Mesendoderm (in vitro differentiated cells): ENCODE measurements at regions not wholly inside any gene's neighbourhood (a gene's known extent, or its start where the extent isn't known, plus 50 kb on each side); places are given as distances from the start of the nearest gene placed in this dataset.

ENCODE experiments used
- DNase-seq: peaks from one replicate; pipeline ENCODE4 v3.0.0; 2013
- H2AK5ac ChIP-seq: 2 replicates; pipeline ENCODE4 v1.6.1; 2013; ENCODE audit warnings: low read length, inconsistent platforms
- H2BK120ac ChIP-seq: 2 replicates; pipeline ENCODE4 v1.6.1; 2013; ENCODE audit warnings: low read depth, mild to moderate bottlenecking, low read length, moderate library complexity, mixed read lengths
- H2BK15ac ChIP-seq: replicated peaks from 2 replicates; pipeline ENCODE4 v1.6.1; 2013; ENCODE audit warnings: low read depth, mild to moderate bottlenecking, moderate library complexity
- H2BK5ac ChIP-seq: 2 replicates; pipeline ENCODE4 v1.6.1; 2013; ENCODE audit warnings: low read length, inconsistent platforms
- H3K18ac ChIP-seq: 2 replicates; pipeline ENCODE4 v1.6.1; 2013; ENCODE audit warnings: mild to moderate bottlenecking, low read length, mixed read lengths
- H3K23ac ChIP-seq: one replicate; pipeline ENCODE4 v1.6.1; 2013; ENCODE audit warnings: low read length
- H3K27ac ChIP-seq: 2 replicates; pipeline ENCODE4 v1.5.1; 2013; ENCODE audit warnings: low read depth, mild to moderate bottlenecking, inconsistent platforms, low read length, moderate library complexity
- H3K27me3 ChIP-seq: 2 replicates; pipeline ENCODE4 v1.6.1; 2013; ENCODE audit warnings: low read length, control low read depth, mild to moderate bottlenecking, inconsistent platforms; ENCODE audit not compliant: insufficient read depth, poor library complexity
- H3K36me3 ChIP-seq: 2 replicates; pipeline ENCODE4 v1.6.1; 2013; ENCODE audit warnings: low read length, inconsistent platforms; ENCODE audit not compliant: control insufficient read depth, insufficient read depth
- H3K4ac ChIP-seq: one replicate; pipeline ENCODE4 v1.6.1; 2013; ENCODE audit warnings: low read depth, mild to moderate bottlenecking, low read length, moderate library complexity
- H3K4me1 ChIP-seq: 2 replicates; pipeline ENCODE4 v1.6.1; 2013; ENCODE audit warnings: low read depth, low read length, inconsistent platforms; ENCODE audit not compliant: control insufficient read depth
- H3K4me2 ChIP-seq: 2 replicates; pipeline ENCODE4 v1.6.1; 2013; ENCODE audit warnings: low read length
- H3K4me3 ChIP-seq: 2 replicates; pipeline ENCODE4 v1.5.1; 2013; ENCODE audit warnings: mild to moderate bottlenecking, low read length
- H3K56ac ChIP-seq: one replicate; pipeline ENCODE4 v1.6.1; 2013; ENCODE audit warnings: low read length
- H3K79me1 ChIP-seq: 2 replicates; pipeline ENCODE4 v1.6.1; 2013; ENCODE audit warnings: low read length, inconsistent platforms
- H3K79me2 ChIP-seq: 2 replicates; pipeline ENCODE4 v1.6.1; 2013; ENCODE audit warnings: mild to moderate bottlenecking, low read length; ENCODE audit not compliant: control insufficient read depth, insufficient read depth
- H3K9ac ChIP-seq: 2 replicates; pipeline ENCODE4 v1.6.1; 2013; ENCODE audit warnings: low read length, inconsistent platforms
- H4K5ac ChIP-seq: one replicate; pipeline ENCODE4 v1.6.1; 2013; ENCODE audit warnings: low read length
- H4K8ac ChIP-seq: one replicate; pipeline ENCODE4 v1.6.1; 2013; ENCODE audit warnings: low read depth, mild to moderate bottlenecking, control low read depth, low read length, moderate library complexity
- WGBS: extraction: QIAGEN DNeasy Blood & Tissue Kit; methylation state at CpG from one replicate; pipeline ENCODE4 v1.1.7; 2013; ENCODE audit warnings: low lambda C conversion rate, missing lambda C conversion rate; ENCODE audit not compliant: insufficient coverage; ENCODE audit errors: extremely low coverage; 5-methylcytosine and 5-hydroxymethylcytosine counted together

DNA sequence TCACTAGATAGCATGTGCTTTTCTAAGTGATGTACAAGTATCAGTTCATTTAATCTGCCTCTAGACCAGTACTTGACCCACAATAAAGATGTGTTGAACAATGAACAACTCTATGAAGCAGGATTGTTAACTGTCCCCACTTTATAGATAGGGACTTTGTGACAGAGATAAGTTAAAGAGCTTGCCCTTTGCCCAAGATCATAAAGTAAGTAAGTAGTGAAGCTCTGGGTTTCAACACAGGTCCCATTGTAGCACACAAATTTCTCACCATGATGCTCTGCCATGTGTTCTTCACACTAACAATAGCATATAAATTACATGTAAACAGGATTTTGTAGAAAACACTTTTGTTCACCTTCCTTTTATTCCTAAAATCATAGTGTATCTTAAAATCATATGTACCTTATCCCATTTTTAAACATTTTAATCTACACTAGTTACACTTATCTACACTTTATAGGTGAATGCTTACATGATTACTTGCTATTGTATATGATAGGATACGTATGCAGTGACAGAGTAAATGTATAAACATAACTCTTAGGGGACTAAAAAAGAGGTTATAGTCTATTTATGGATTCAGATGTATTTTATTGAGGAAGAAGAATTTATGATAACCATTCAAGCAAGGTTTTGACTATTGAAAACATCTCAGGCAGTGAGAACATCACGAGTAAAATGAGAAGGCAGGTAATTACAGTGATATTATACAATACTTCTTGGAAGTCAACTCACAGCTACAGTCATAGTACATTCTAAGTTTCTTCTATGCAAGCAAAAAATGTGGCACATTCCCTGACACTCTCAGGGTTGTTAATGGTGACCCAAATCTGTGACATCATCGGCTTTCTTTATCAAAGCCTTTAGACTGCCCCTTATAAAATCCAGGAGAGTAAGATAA lies 2275.1 kb downstream of the PCDH7 start:
- no peak overlapping the region for H2BK5ac ChIP-seq
- no peaks in the 10 kb centered on the region for H3K79me1 ChIP-seq
- H3K4me2 ChIP-seq = no peak overlapping the region
- no peak for DNase-seq
- no peaks in the 10 kb centered on the region for H3K36me3 ChIP-seq
- H3K4me3 ChIP-seq = no peak overlapping the region
- no peak overlapping the region for H4K5ac ChIP-seq
- H3K9ac ChIP-seq = no peak overlapping the region
- H2BK15ac ChIP-seq = no peak overlapping the region
- H3K27ac ChIP-seq = no peak overlapping the region
- H3K18ac ChIP-seq = no peak overlapping the region
- H3K23ac ChIP-seq = no peak overlapping the region
- WGBS = no CpG with 5 or more reads among the region's 3 CpGs
- no peaks in the 10 kb centered on the region for H3K79me2 ChIP-seq
- no peak overlapping the region for H4K8ac ChIP-seq
- no peak overlapping the region for H3K56ac ChIP-seq
- H3K27me3 ChIP-seq = no peaks in the 10 kb centered on the region
- no peak overlapping the region for H2BK120ac ChIP-seq
- H3K4me1 ChIP-seq = no peaks in the 10 kb centered on the region
- no peak overlapping the region for H3K4ac ChIP-seq
- no peak overlapping the region for H2AK5ac ChIP-seq

DNA sequence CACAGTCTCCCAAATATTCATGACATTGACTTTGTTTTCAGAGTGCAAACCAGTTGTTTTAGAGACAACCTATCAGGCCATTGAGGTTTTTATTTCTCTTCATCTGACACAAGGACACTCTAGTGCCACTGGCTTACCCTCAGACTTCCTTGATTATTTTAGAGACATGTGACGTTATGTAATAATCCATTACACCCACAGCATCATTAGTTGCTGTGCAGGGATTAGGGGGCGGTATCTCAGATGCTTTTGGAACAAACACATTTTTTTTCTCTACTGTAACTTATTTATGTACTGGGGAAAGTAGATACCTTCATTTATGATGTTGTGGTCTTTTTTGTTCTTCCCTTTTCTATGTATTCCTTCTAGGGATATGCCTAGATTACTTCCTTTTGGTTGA lies 2293.1 kb downstream of the PCDH7 start:
- no CpG with 5 or more reads among the region's 2 CpGs for WGBS
- no peak overlapping the region for H4K8ac ChIP-seq
- no peak overlapping the region for H3K9ac ChIP-seq
- H3K36me3 ChIP-seq = no peaks in the 10 kb centered on the region
- DNase-seq = no peak
- no peak overlapping the region for H3K27ac ChIP-seq
- H3K56ac ChIP-seq = no peak overlapping the region
- no peak overlapping the region for H3K4me2 ChIP-seq
- no peak overlapping the region for H4K5ac ChIP-seq
- H3K18ac ChIP-seq = no peak overlapping the region
- H3K27me3 ChIP-seq = no peaks in the 10 kb centered on the region
- H3K4ac ChIP-seq = no peak overlapping the region
- no peak overlapping the region for H2BK5ac ChIP-seq
- no peak overlapping the region for H3K4me3 ChIP-seq
- H3K79me2 ChIP-seq = no peaks in the 10 kb centered on the region
- no peak overlapping the region for H2BK120ac ChIP-seq
- no peak overlapping the region for H2BK15ac ChIP-seq
- no peaks in the 10 kb centered on the region for H3K79me1 ChIP-seq
- no peaks in the 10 kb centered on the region for H3K4me1 ChIP-seq
- no peak overlapping the region for H2AK5ac ChIP-seq
- H3K23ac ChIP-seq = no peak overlapping the region

DNA sequence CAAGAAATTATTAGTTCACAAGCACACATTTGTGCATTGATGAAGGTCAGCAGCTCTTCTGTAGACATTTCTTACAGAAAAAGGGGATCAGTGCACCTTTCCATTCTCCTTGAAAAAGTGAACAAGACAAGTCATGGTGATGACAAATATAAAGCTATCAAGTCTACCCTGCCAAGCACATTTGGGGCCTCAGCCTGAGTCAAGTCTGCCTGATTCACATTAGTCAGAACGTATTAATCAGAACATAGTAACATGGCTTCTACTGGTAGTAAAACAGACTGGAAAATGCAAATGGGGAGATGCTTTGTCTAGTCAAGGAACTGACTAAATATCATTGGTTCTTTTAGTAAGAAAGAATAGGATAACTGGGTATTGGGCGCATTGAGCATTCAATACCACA lies 2305.1 kb downstream of the PCDH7 start:
- H3K36me3 ChIP-seq = no peaks in the 10 kb centered on the region
- H3K18ac ChIP-seq = no peak overlapping the region
- H2BK5ac ChIP-seq = no peak overlapping the region
- WGBS = no CpG with 5 or more reads among the region's 2 CpGs
- no peak overlapping the region for H3K4me3 ChIP-seq
- H2BK120ac ChIP-seq = no peak overlapping the region
- H2AK5ac ChIP-seq = no peak overlapping the region
- no peaks in the 10 kb centered on the region for H3K79me2 ChIP-seq
- H3K23ac ChIP-seq = no peak overlapping the region
- H2BK15ac ChIP-seq = no peak overlapping the region
- no peak overlapping the region for H4K5ac ChIP-seq
- H3K4me1 ChIP-seq = no peaks in the 10 kb centered on the region
- H3K27ac ChIP-seq = no peak overlapping the region
- H4K8ac ChIP-seq = no peak overlapping the region
- no peaks in the 10 kb centered on the region for H3K27me3 ChIP-seq
- no peaks in the 10 kb centered on the region for H3K79me1 ChIP-seq
- no peak overlapping the region for H3K56ac ChIP-seq
- no peak overlapping the region for H3K4ac ChIP-seq
- no peak for DNase-seq
- H3K4me2 ChIP-seq = no peak overlapping the region
- H3K9ac ChIP-seq = no peak overlapping the region

DNA sequence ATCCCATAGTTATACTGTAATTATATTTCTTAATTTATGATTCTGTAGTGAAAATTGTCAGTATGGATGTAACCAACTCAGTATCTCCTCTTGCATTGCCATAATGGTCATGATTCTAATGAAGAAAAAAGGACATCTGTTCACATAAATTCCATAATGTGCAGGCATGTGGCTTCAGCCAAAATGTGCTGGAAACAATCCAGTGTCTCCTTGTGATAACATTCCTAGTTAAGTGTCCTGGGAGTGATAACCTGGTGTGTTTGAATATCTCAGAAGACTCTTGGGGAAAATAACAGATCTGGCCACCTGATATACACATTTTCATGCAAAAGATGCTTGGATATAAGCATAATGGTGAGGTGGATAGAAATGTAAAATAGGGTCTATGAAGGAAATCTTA lies 2309.8 kb downstream of the PCDH7 start:
- Histone ChIP-seq H2BK120ac (no peak overlapping the region), H4K8ac (no peak overlapping the region), H4K5ac (no peak overlapping the region), H2BK5ac (no peak overlapping the region), H3K79me1 (no peaks in the 10 kb centered on the region), H3K4ac (no peak overlapping the region), H3K27me3 (no peaks in the 10 kb centered on the region), H3K4me2 (no peak overlapping the region), H2AK5ac (no peak overlapping the region), H3K9ac (no peak overlapping the region), H3K56ac (no peak overlapping the region), H3K27ac (no peak overlapping the region), H3K79me2 (no peaks in the 10 kb centered on the region), H3K4me3 (no peak overlapping the region), H2BK15ac (no peak overlapping the region), H3K18ac (no peak overlapping the region), H3K36me3 (no peaks in the 10 kb centered on the region), H3K4me1 (no peaks in the 10 kb centered on the region), H3K23ac (no peak overlapping the region)
- DNase-seq = no peak

DNA sequence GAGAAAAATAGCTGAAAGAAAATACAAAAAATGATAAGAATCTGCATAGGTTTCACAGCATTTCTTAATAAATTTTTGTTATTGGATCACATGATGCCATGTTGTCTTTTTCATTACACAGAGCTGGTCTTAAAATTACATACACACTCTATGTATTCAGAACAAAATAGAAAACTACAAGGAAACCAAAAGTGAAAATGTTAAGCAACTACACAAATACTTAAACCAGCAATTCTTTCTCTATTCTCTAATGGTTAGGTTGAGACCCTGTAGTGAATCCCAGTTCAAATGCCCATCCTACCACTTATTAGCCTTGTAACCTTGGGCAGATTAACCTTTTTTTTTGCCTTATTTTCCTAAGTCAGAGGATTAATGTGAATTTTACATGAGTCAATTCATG lies 2311.2 kb downstream of the PCDH7 start:
- no peaks in the 10 kb centered on the region for H3K4me1 ChIP-seq
- no peaks in the 10 kb centered on the region for H3K79me1 ChIP-seq
- no peak overlapping the region for H4K8ac ChIP-seq
- no peaks in the 10 kb centered on the region for H3K79me2 ChIP-seq
- no peak overlapping the region for H2BK120ac ChIP-seq
- H3K4ac ChIP-seq = no peak overlapping the region
- no peak overlapping the region for H3K18ac ChIP-seq
- H3K4me2 ChIP-seq = no peak overlapping the region
- H2BK15ac ChIP-seq = no peak overlapping the region
- H3K36me3 ChIP-seq = no peaks in the 10 kb centered on the region
- H3K4me3 ChIP-seq = no peak overlapping the region
- no peak overlapping the region for H3K27ac ChIP-seq
- H3K56ac ChIP-seq = no peak overlapping the region
- no peak overlapping the region for H3K9ac ChIP-seq
- no peak overlapping the region for H2AK5ac ChIP-seq
- no peak for DNase-seq
- H4K5ac ChIP-seq = no peak overlapping the region
- no peak overlapping the region for H3K23ac ChIP-seq
- no peaks in the 10 kb centered on the region for H3K27me3 ChIP-seq
- H2BK5ac ChIP-seq = no peak overlapping the region

DNA sequence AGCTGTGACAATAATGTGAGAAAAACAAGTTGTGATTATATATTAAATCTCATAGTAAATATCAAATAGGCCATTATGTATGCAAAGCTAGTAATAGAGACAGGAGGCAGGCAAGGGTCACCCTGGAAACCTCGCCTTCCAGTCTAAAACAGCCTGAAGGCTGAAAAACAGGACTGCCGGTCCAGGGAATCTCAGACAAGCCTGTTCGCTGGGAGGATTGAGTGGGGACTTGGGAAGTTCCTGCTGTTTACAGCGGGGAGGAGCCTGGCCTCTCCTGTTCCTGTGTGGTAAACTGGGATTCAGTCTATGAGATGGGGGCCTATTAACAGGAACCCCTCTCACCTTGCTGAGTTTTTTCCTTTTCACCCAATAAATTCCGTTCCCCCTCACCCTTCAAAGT lies 2317.3 kb downstream of the PCDH7 start:
- no CpG with 5 or more reads among the region's 5 CpGs for WGBS
- Histone ChIP-seq H3K4ac (no peak overlapping the region), H3K56ac (no peak overlapping the region), H3K27me3 (no peaks in the 10 kb centered on the region), H3K79me2 (no peaks in the 10 kb centered on the region), H2BK120ac (no peak overlapping the region), H3K4me3 (no peak overlapping the region), H3K18ac (no peak overlapping the region), H4K8ac (no peak overlapping the region), H3K4me2 (no peak overlapping the region), H2BK15ac (no peak overlapping the region), H3K4me1 (no peaks in the 10 kb centered on the region), H3K23ac (no peak overlapping the region), H4K5ac (no peak overlapping the region), H2AK5ac (no peak overlapping the region), H3K27ac (no peak overlapping the region), H3K79me1 (no peaks in the 10 kb centered on the region), H2BK5ac (no peak overlapping the region), H3K9ac (no peak overlapping the region), H3K36me3 (no peaks in the 10 kb centered on the region)
- DNase-seq = peak; percentile 16
